Activated CD4-positive, alpha-beta T cell treated with anti-CD3 and anti-CD28 coated beads, Interleukin-2, amount 10 ng/mL, durations not matched to agents 24 days and 14 days (primary cell): ENCODE measurements at regions not wholly inside any gene's neighbourhood (a gene's known extent, or its start where the extent isn't known, plus 50 kb on each side); places are given as distances from the start of the nearest gene placed in this dataset.
A peak's percentile ranks its signal among the peaks of the same experiment; 100 is the strongest.

Experiments used
- DNase-seq: peaks from one replicate; pipeline ENCODE4 v3.0.0; 2022
- H3K27ac Mint-ChIP-seq: one replicate; pipeline ENCODE4 v1.8.0; 2022; ENCODE audit warnings: mild to moderate bottlenecking, mixed read lengths
- H3K27me3 Mint-ChIP-seq: one replicate; pipeline ENCODE4 v1.8.0; 2022; ENCODE audit warnings: mixed read lengths
- H3K36me3 Mint-ChIP-seq: one replicate; pipeline ENCODE4 v1.8.0; 2022; ENCODE audit warnings: low read depth, mild to moderate bottlenecking, mixed read lengths
- H3K4me1 Mint-ChIP-seq: one replicate; pipeline ENCODE4 v1.8.0; 2021; ENCODE audit warnings: mixed read lengths
- H3K4me3 Mint-ChIP-seq: one replicate; pipeline ENCODE4 v1.8.0; 2022; ENCODE audit warnings: mild to moderate bottlenecking, moderate library complexity, mixed read lengths
- H3K9me3 Mint-ChIP-seq: one replicate; pipeline ENCODE4 v1.8.0; 2021; ENCODE audit warnings: mixed read lengths
- intact Hi-C: fragments of 100-400 bp; cut with micrococcal nuclease; formaldehyde crosslinking; loops from one replicate; pipeline ENCODE4 v1.15.1; 2023

DNA sequence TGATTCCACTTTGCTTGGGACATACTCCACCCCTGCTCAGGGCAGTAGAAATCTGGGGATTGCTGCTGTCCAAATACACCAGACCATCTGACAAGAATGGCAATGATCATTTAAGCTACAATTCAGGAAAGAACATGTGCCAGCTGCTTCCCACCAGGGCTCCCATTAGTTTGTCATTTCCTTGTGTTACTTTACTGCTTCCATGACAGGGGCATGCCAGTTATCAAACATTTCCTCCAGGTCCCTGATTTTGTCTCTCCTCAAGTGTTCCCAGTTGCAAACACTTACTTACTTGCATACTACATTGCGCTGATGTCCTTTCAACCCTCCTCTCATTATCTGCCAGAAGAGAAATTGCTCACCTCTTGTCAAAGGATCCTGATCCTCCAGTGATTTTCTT lies 474.5 kb upstream of the DCC start:
- intact Hi-C loops: no loop called here
- H3K4me1 Mint-ChIP-seq: no peaks in the 10 kb centered on the region
- DNase-seq: no peak
- H3K27ac Mint-ChIP-seq: no peak overlapping the region
- H3K36me3 Mint-ChIP-seq: no peaks in the 10 kb centered on the region
- no peak overlapping the region for H3K4me3 Mint-ChIP-seq
- no peaks in the 10 kb centered on the region for H3K27me3 Mint-ChIP-seq
- H3K9me3 Mint-ChIP-seq: peaks cover 3% of the 10 kb centered on the region

DNA sequence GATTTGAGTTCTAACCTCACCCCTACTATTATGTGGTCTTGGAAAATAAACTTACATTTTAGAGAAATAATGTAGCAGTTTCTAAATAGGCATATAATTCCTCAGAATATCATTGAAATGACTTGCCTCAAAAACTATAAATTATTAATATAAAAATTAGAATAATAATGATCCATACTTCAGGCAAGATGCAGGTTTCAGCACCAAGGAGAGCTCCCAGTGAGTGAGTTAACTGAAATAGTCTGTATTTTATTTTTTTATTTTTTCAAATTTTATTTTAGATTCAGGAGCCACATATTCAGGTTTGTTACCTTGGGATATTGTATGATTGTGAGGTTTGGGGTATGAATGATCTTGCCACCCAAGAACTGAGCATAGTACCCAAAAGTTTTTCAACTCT lies 472.2 kb upstream of the DCC start:
- no peaks in the 10 kb centered on the region for H3K36me3 Mint-ChIP-seq

DNA sequence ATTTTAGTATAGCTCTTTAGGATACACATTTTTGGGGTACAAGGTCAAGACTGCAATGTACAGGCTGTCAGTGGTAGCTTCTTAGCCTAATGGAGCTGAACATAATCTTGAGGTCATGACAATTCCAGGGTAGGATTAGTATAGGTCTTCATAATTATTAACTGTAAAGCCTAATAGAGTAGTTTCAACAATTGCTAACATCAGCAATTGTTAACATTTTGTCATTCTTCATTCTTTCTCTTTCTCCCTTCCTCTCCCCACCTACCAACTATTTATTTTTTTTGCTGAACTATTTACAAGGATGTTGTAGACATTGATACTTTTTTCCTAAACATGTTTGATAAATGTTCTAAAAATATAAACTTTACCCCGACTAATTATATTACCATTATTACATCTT lies 461.3 kb upstream of the DCC start:
- no peaks in the 10 kb centered on the region for H3K9me3 Mint-ChIP-seq

More for the DNA sequence above, 472.2 kb upstream of the DCC start:
- no peaks in the 10 kb centered on the region for H3K4me1 Mint-ChIP-seq
- H3K27ac Mint-ChIP-seq: no peak overlapping the region
- no peak overlapping the region for H3K4me3 Mint-ChIP-seq
- DNase-seq: peak; percentile 61
- intact Hi-C loops: no loop called here
- peaks cover 3% of the 10 kb centered on the region for H3K9me3 Mint-ChIP-seq
- H3K27me3 Mint-ChIP-seq: no peaks in the 10 kb centered on the region

DNA sequence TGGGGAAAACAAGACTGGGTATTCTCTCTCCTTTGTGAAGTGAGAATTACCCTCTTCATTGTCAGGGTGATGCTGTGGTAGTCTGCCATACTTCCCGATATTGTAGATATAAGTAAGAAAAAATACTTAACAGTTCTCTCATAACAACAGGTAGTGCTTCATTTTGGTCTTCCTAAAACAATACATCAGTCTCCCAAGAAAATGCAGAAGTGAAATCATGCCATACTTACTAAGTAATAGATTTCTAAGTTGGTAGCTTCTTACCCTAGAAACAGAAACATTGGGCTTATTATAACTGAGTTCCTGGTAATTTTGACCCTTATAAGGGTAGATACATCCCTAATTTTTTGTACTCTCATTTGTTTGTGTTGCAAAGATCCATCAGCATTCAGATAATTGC lies 460.7 kb upstream of the DCC start:
- DNase-seq: no peak
- intact Hi-C loops: no loop called here
- Mint-ChIP-seq H3K27ac (no peak overlapping the region), H3K4me3 (no peak overlapping the region), H3K27me3 (no peaks in the 10 kb centered on the region), H3K4me1 (no peaks in the 10 kb centered on the region), H3K9me3 (no peaks in the 10 kb centered on the region), H3K36me3 (no peaks in the 10 kb centered on the region)

More for the DNA sequence above, 461.3 kb upstream of the DCC start:
- no peaks in the 10 kb centered on the region for H3K27me3 Mint-ChIP-seq
- no peak overlapping the region for H3K4me3 Mint-ChIP-seq
- no peak for DNase-seq
- intact Hi-C loops: no loop called here
- H3K4me1 Mint-ChIP-seq: no peaks in the 10 kb centered on the region
- H3K27ac Mint-ChIP-seq: no peak overlapping the region
- H3K36me3 Mint-ChIP-seq: no peaks in the 10 kb centered on the region

DNA sequence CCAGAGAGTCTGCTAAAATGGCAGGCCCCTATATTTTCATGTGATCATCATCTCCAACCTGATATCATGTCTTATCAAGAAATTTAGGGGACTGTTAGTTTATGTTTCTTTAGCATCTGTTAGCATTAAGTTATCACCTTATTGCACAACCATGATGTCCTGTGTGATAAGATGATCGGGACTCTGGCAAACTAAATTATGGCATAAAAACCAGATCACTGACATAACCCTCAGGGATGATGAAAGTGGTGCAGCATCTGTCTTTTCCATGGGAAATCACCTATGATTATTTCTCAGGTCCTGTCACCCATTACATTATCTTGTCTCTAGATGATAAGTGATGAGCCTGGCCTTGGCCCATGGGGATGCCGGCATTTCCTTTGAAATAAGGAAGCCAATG lies 458.6 kb upstream of the DCC start:
- no peak for DNase-seq
- Mint-ChIP-seq H3K27me3 (no peaks in the 10 kb centered on the region), H3K27ac (no peak overlapping the region), H3K4me1 (no peaks in the 10 kb centered on the region), H3K36me3 (no peaks in the 10 kb centered on the region), H3K9me3 (no peaks in the 10 kb centered on the region), H3K4me3 (no peak overlapping the region)
- intact Hi-C loops: no loop called here

DNA sequence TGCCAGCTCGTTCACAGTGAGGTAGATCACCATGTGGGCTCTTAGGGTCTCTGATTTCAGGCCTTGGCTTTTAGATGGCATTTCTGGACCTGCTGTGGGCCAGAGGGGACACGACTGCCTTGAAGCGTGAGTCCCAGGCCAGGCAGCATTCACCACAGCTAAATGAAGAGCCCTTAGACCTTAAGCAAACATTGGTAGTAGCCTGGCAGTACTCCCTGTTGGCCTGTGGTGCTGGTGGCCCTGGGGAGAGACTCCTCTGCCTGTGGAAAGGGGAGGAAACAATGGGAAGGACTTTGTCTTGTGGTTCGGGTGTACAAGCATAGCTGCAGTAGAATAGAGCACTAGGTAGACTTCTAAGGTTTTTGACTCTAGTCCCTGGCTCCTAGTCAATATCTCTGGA lies 456.0 kb upstream of the DCC start:
- Mint-ChIP-seq H3K4me1 (no peaks in the 10 kb centered on the region), H3K4me3 (no peak overlapping the region), H3K27ac (no peak overlapping the region), H3K36me3 (no peaks in the 10 kb centered on the region), H3K9me3 (no peaks in the 10 kb centered on the region), H3K27me3 (no peaks in the 10 kb centered on the region)
- DNase-seq: no peak
- intact Hi-C loops: no loop called here

DNA sequence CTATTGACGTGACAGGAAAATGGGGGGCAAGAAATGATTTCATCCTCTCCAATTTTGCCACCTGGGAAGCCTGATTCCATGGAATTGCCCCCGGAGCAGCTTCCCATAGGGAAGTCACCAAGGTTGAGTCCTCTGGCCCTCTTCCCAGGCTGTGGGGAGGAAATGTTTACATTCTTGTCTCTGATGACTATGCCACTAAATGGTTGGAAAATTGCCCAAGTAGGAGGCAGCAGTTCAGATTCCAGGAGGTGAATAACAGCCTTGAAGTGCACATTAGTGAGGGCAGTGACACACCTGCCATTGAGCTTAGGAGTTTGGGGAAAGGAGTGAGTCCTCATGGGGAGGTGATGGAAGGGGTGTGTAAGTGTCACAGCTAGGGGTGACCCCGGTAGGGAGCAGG lies 449.2 kb upstream of the DCC start:
- Mint-ChIP-seq H3K9me3 (peaks cover 7% of the 10 kb centered on the region), H3K4me3 (no peak overlapping the region), H3K27me3 (no peaks in the 10 kb centered on the region), H3K36me3 (no peaks in the 10 kb centered on the region), H3K4me1 (no peaks in the 10 kb centered on the region), H3K27ac (no peak overlapping the region)
- intact Hi-C loops: no loop called here
- DNase-seq: no peak

DNA sequence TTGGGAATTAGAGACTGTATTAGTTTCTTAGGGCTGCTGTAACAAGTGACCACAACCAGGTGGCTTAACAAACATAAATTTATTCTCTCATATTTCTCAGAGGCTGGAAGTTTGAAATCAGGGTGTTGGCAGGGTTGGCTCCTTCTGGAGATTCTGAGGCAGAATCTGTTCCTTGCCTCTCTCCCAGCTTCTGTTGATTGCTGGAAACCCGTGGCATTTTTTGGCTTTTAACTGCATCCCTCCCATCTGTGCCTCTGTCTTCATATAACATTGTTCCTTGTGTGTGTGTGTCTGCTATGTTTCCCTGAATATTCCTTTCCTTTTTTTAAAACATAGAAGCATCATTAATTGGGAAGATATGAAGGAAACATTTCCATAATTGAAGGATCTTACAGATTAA lies 448.1 kb upstream of the DCC start:
- Mint-ChIP-seq H3K27ac (no peak overlapping the region), H3K9me3 (peaks cover 7% of the 10 kb centered on the region), H3K4me1 (no peaks in the 10 kb centered on the region), H3K4me3 (no peak overlapping the region), H3K36me3 (no peaks in the 10 kb centered on the region), H3K27me3 (no peaks in the 10 kb centered on the region)
- intact Hi-C loops: no loop called here
- DNase-seq: no peak

DNA sequence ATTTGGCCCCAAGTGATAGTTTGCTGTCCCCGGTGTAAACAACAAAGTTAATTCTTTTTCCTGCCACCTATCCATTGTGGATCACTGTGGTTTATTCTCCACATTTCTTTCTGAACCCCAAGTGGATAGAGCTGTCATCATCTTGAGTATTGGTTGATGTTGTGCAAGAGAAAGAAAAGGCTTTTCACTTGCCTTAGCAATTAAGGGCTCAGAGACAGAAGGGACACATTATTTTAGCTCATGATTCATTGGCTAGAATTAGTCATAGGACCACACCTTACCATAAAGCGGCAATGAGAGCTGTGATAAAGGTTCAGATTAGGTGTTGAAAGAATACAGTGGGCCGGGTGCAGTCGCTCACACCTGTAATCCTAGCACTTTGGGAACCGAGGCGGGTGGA lies 442.1 kb upstream of the DCC start:
- Mint-ChIP-seq H3K27ac (no peak overlapping the region), H3K4me1 (no peaks in the 10 kb centered on the region), H3K9me3 (peaks cover 4% of the 10 kb centered on the region), H3K4me3 (no peak overlapping the region), H3K36me3 (no peaks in the 10 kb centered on the region), H3K27me3 (no peaks in the 10 kb centered on the region)
- DNase-seq: no peak
- intact Hi-C loops: no loop called here

DNA sequence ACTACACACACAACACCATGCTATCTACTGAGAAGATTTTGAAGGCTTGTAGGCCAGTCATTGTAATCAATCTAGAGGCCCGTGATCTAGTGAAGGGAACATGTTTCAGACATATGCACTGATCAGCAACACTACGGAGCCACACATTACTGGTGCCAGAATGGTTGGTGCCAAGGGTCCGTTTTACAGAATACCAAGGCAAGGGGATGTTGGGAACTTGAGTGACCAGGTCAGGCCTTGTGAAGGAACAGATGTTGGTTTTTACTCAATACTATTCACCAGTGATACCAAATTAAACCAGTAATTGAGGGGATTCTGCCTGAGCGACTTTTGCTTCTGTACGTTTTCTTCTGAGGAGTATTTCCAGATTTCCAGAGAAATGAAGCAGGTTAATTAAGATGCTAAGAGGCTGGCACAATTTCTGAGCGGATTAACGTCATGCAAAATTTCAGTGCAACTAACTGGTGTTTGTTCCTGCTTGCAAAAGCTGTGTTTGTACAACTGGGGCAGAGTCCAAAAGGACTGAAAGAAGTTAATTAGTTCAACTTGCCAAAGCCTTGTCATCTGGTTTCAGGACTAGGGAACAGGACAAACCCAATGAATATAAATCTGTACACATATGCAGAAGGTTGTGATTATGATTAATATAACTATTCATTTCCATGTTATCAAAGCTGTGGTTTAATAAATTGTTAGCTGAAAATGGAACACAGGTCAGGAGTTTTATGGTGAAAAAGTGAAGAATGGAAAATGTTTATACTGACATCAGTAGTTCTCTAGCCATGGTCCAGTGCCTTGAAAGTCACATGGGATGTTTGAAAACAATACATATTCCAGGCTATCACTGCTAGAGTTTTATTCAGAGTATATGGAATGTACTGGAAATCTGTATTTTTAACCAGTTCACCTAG lies 432.1 kb upstream of the DCC start:
- no peaks in the 10 kb centered on the region for H3K4me1 Mint-ChIP-seq
- H3K9me3 Mint-ChIP-seq: no peaks in the 10 kb centered on the region
- no peaks in the 10 kb centered on the region for H3K36me3 Mint-ChIP-seq
- no peak overlapping the region for H3K4me3 Mint-ChIP-seq
- H3K27me3 Mint-ChIP-seq: no peaks in the 10 kb centered on the region
- intact Hi-C loops: no loop called here
- no peak for DNase-seq
- no peak overlapping the region for H3K27ac Mint-ChIP-seq

DNA sequence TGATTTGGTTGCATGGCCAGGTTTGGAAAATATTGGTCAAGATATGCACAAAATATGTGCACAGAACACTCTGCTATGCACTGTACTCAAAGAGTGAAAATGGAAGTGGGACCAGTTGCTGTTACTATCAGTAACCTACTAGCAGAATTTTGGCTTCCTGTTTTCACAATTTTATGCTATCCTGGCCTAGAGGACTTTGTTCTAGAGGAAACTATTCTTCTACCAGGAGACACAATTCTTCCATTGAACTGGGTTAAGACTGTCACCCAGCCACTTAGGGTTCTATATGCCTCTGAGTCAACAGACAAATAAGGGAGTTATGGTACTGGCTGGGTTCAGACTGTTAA lies 431.4 kb upstream of the DCC start:
- no peak overlapping the region for H3K27ac Mint-ChIP-seq
- no peaks in the 10 kb centered on the region for H3K36me3 Mint-ChIP-seq
- H3K27me3 Mint-ChIP-seq: no peaks in the 10 kb centered on the region
- no peak overlapping the region for H3K4me3 Mint-ChIP-seq
- intact Hi-C loops: no loop called here
- H3K9me3 Mint-ChIP-seq: no peaks in the 10 kb centered on the region
- no peaks in the 10 kb centered on the region for H3K4me1 Mint-ChIP-seq
- no peak for DNase-seq

DNA sequence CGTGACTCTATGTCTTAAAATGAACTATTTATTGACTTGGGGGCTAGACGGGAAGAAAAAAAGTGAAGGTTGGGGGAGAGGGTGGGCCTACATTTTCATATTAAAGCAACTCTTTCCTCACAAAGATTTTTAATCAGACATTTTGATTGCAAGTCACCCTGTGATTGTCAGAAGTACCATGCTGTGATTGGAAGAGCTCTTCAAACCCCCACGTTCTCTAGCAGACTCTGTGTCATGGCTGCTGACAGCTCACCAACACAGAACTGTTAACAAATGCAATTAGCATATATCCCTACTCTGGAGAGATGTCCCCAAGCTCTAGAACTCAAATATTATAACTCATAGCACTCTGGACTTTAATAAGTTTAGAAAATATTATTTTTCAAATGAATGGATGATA lies 428.4 kb upstream of the DCC start:
- no peaks in the 10 kb centered on the region for H3K4me1 Mint-ChIP-seq
- no peak overlapping the region for H3K27ac Mint-ChIP-seq
- no peaks in the 10 kb centered on the region for H3K9me3 Mint-ChIP-seq
- H3K36me3 Mint-ChIP-seq: no peaks in the 10 kb centered on the region
- no peak overlapping the region for H3K4me3 Mint-ChIP-seq
- no peak for DNase-seq
- no peaks in the 10 kb centered on the region for H3K27me3 Mint-ChIP-seq
- intact Hi-C loops: no loop called here

DNA sequence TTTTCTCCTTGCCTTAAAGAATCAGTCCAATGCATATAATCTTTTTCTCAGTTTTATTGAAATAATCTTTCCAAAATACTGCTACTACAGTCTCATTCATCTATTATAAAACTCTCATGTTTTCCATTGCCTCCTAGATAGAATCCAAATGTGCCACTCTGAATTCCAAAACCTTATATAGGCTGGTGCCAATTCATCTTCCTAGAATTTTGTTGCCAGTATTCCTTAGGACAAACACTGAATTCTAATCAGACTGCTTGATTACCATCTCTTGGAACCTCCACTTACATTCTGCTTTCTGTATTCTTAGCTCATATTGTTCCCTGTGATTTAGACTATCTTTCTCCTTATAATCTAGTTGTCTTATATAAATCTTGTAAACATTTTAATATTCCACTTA lies 427.6 kb upstream of the DCC start:
- no peak for DNase-seq
- intact Hi-C loops: no loop called here
- H3K4me3 Mint-ChIP-seq: no peak overlapping the region

DNA sequence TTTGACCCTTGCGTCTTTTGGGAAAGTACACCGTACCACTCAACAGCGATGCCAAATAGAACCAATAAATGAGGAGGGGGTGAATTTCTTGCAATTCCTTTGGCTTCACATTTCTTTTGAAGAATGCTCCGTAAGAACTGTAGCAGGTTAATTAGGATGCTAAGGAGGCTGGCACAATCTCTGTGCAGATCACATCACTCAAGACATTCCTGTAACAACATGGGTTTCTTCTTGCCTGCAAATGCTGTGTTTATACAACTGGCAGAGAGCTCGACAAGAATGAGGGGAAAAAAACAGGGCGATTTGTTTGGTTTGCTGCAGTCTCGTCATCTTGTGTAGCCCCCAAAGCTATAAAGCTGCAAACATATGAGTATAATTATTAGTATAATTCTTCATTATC lies 424.8 kb upstream of the DCC start:
- H3K27ac Mint-ChIP-seq: no peak overlapping the region
- no peak overlapping the region for H3K4me3 Mint-ChIP-seq
- no peak for DNase-seq
- intact Hi-C loops: no loop called here
- H3K9me3 Mint-ChIP-seq: no peaks in the 10 kb centered on the region
- no peaks in the 10 kb centered on the region for H3K27me3 Mint-ChIP-seq
- no peaks in the 10 kb centered on the region for H3K36me3 Mint-ChIP-seq
- no peaks in the 10 kb centered on the region for H3K4me1 Mint-ChIP-seq

More for the DNA sequence above, 427.6 kb upstream of the DCC start:
- Mint-ChIP-seq H3K4me1 (no peaks in the 10 kb centered on the region), H3K27me3 (no peaks in the 10 kb centered on the region), H3K9me3 (no peaks in the 10 kb centered on the region), H3K36me3 (no peaks in the 10 kb centered on the region), H3K27ac (no peak overlapping the region)

DNA sequence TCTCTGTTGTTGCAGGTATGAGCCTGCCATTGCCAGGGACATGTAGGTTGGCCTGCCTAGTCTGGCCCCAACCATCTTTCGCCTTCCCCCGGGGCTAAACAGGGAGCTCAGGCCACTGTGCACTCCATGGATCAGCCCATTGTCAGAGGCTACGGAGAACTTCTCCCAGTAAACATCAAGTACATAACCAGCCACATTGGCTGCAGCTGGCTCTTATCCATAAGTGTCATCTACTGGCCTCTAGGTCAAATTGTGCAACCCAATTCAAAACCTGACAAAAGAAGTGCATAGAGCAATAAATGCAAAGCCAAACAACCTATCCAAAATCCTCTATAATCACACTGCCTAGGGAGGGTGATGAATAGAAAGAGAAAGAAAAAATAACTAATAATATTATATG lies 418.1 kb upstream of the DCC start:
- no peak for DNase-seq
- H3K9me3 Mint-ChIP-seq: no peaks in the 10 kb centered on the region
- no peak overlapping the region for H3K27ac Mint-ChIP-seq
- no peaks in the 10 kb centered on the region for H3K27me3 Mint-ChIP-seq
- H3K4me3 Mint-ChIP-seq: no peak overlapping the region
- no peaks in the 10 kb centered on the region for H3K36me3 Mint-ChIP-seq
- intact Hi-C loops: no loop called here
- no peaks in the 10 kb centered on the region for H3K4me1 Mint-ChIP-seq
